IgD-negative memory B cell (primary cell): ENCODE measurements at regions not wholly inside any gene's neighbourhood (a gene's known extent, or its start where the extent isn't known, plus 50 kb on each side); places are given as distances from the start of the nearest gene placed in this dataset.
A peak's percentile ranks its signal among the peaks of the same experiment; 100 is the strongest.

Source experiments
- H3K27ac Mint-ChIP-seq, 3 donors: one replicate each; pipeline ENCODE4 v1.8.0; 2020 to 2022; ENCODE audit warnings: mild to moderate bottlenecking in 3 of 3, mixed read lengths in 3 of 3, moderate library complexity in 1 of 3
- H3K27me3 Mint-ChIP-seq: one replicate; pipeline ENCODE4 v1.8.0; 2021; ENCODE audit warnings: mixed read lengths
- H3K36me3 Mint-ChIP-seq: one replicate; pipeline ENCODE4 v1.8.0; 2020; ENCODE audit warnings: mild to moderate bottlenecking, mixed read lengths
- H3K4me1 Mint-ChIP-seq, 3 donors: one replicate each; pipeline ENCODE4 v1.8.0; 2020 to 2022; ENCODE audit warnings: mixed read lengths in 3 of 3, mild to moderate bottlenecking in 1 of 3
- H3K4me3 Mint-ChIP-seq, 4 donors: one replicate each; pipeline ENCODE4 v1.8.0; 2020 to 2022; ENCODE audit warnings: mild to moderate bottlenecking in 4 of 4, mixed read lengths in 4 of 4, moderate library complexity in 3 of 4
- H3K9me3 Mint-ChIP-seq, 3 donors: one replicate each; pipeline ENCODE4 v1.8.0; 2020 to 2021; ENCODE audit warnings: mixed read lengths in 3 of 3, mild to moderate bottlenecking in 1 of 3

DNA sequence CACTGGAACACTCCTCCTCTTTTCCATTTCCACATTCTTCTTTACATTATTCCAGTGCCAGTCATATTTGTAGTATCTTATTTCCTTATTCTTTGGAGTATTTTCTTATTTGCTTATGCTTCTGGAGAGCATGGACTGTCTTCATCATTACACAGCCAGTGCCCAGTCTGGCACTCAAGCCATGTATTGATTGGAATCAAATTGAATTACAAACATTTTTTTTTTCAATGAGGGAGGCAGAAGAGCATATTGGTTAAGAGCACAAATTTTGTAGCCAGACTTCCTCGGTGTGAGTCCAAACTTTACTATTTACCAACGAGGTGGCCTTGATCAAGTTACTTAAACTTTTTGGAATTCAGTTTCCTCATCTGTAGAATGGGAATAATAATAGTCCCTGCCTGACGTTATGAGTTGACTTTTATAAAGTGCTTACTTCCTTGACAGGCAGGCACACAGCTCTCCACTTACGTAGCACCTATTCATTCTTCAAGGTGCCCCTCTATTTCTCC, 186.6 kb upstream of the BCL6 start:
- Mint-ChIP-seq H3K4me1 (peaks cover 28 to 31% (median 28%) of the 10 kb centered on the region in 3 donors), H3K9me3 (no peaks in the 10 kb centered on the region), H3K4me3 (no peak overlapping the region), H3K27me3 (peaks cover 44% of the 10 kb centered on the region), H3K27ac (no peak overlapping the region), H3K36me3 (no peaks in the 10 kb centered on the region)

- Mint-ChIP-seq H3K27me3 (peaks cover 45% of the 10 kb centered on the region), H3K4me1 (peaks cover 28 to 30% (median 28%) of the 10 kb centered on the region in 3 donors), H3K4me3 (peak overlapping the region in 1 of 4 donors; percentile 63), H3K27ac (no peak overlapping the region), H3K9me3 (no peaks in the 10 kb centered on the region), H3K36me3 (no peaks in the 10 kb centered on the region)
Measured at GRCh38 chr3:187932530-187932929, 187.3 kb upstream of the BCL6 start.

DNA sequence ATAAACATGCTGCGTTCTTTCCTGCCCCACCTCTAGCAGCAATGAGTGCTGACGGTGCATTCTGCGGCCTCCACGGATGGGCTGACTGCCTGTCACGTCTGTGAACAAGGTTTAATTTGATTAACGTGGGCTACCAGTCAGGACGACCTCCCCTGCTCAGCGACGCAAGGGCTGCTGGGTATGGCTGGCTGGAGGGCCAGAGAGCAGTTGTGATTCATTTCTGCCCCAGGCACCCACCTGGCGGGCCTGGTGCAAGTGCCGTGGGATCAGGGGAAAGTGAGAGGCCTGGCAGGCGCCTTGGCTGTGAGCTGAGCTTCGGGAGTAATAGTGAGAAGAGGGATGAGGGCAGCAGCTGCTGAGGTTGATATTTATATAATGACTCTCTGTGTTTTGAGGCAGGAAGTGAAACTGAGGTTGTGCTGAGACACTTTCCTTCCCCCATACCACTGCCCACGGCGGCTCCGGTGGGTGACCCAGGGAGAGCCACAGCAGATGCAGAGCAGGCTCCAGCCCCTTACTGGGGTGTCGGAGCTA, 190.4 kb upstream of the BCL6 start:
- no peaks in the 10 kb centered on the region for H3K36me3 Mint-ChIP-seq
- peak overlapping the region in 3 of 4 donors; percentile 49 to 89 (median 69) for H3K4me3 Mint-ChIP-seq
- peak overlapping the region; percentile 59 to 88 (median 86) for H3K27ac Mint-ChIP-seq
- H3K4me1 Mint-ChIP-seq = peaks cover 28 to 30% (median 28%) of the 10 kb centered on the region in 3 donors
- H3K27me3 Mint-ChIP-seq = peaks cover 61% of the 10 kb centered on the region
- no peaks in the 10 kb centered on the region for H3K9me3 Mint-ChIP-seq

DNA sequence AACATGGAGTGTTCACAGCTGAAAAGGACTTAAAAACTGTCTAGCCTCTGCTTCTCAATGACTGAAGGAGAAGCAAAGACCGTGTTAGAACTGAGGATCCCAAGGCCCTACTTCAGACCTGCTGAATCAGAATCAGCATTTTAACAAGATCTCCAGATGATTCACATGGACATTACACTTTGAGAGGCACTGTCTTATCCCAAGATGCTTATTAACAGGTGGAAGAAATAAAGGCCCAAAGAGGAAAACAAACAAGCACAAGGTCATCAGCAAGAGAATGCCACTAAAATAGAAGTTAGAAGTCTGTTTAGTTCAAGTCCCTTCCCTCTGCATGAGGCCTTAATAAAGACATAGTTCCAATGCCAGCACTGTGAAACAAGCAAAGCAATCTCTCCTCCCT, 191.4 kb upstream of the BCL6 start:
- Mint-ChIP-seq H3K4me1 (peaks cover 25 to 28% (median 28%) of the 10 kb centered on the region in 3 donors), H3K9me3 (no peaks in the 10 kb centered on the region), H3K36me3 (no peaks in the 10 kb centered on the region), H3K4me3 (peak overlapping the region in 1 of 4 donors; percentile 69), H3K27me3 (peaks cover 56% of the 10 kb centered on the region), H3K27ac (peak overlapping the region in 1 of 3 donors; percentile 78)

GRCh38 chr3:187939891-187940290, 194.6 kb upstream of the BCL6 start:
- Mint-ChIP-seq H3K27ac (no peak overlapping the region), H3K4me1 (peaks cover 16 to 18% (median 17%) of the 10 kb centered on the region in 3 donors), H3K9me3 (no peaks in the 10 kb centered on the region), H3K36me3 (no peaks in the 10 kb centered on the region), H3K4me3 (no peak overlapping the region), H3K27me3 (peaks cover 38% of the 10 kb centered on the region)

DNA sequence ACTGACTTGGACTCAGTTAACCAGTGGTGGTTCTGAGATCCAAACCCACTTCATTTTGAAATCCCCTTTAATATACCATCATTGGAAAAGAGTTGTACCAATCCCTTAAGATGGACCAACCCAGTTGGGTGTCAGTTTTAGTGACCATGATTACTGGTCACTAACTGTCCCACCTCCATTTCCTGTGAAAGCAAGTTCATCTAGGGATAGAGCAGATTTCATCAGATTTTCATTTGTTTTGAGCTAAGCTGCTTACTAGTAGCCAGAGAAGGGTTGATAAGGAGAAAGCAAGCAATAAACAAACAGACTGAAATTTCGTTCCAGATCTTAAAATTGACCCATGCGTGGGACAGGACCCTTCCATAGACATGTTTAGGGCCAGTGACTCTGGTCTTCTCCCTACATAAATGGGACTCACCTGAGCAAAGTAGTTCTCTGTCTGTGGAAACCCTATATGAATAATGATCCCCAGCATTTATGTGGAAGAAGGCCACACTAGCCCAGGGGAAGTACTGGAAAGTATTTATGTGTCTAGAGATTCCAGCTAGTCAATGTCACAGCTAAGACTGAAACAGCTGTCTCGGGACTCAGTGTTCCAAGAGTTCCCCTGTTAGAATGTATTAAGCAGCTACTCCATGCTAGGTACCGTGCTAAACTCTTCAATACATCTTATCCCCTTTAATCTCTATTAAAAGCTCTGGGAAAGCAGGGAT, 196.0 kb upstream of the BCL6 start:
- no peak overlapping the region for H3K27ac Mint-ChIP-seq
- no peak overlapping the region for H3K4me3 Mint-ChIP-seq
- peaks cover 34% of the 10 kb centered on the region for H3K27me3 Mint-ChIP-seq
- no peaks in the 10 kb centered on the region for H3K36me3 Mint-ChIP-seq
- peaks cover 5 to 8% (median 6%) of the 10 kb centered on the region in 3 donors for H3K4me1 Mint-ChIP-seq
- H3K9me3 Mint-ChIP-seq = no peaks in the 10 kb centered on the region

DNA sequence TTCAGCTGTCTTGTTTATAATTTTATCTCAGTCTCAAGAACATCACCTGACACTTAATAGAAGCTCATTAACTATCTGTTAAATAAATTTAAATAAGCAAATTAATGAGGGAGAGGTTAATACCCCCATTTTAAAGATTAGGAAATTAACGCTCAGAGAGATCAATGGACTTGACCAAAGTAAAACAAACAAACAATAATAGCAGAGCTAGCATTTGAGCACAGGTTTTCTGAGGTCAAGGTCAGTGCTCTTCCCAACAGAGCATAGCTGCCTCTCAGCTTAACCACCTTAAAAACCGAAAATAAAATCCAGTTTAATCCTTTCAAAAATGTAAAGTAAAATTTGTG, 196.6 kb upstream of the BCL6 start:
- Mint-ChIP-seq H3K4me3 (no peak overlapping the region), H3K4me1 (peaks cover 5 to 7% (median 6%) of the 10 kb centered on the region in 3 donors), H3K27ac (no peak overlapping the region), H3K9me3 (no peaks in the 10 kb centered on the region), H3K27me3 (peaks cover 36% of the 10 kb centered on the region), H3K36me3 (no peaks in the 10 kb centered on the region)

- Mint-ChIP-seq H3K4me1 (peaks cover 5 to 11% (median 6%) of the 10 kb centered on the region in 3 donors), H3K27me3 (peaks cover 35% of the 10 kb centered on the region), H3K4me3 (no peak overlapping the region), H3K9me3 (no peaks in the 10 kb centered on the region), H3K36me3 (no peaks in the 10 kb centered on the region), H3K27ac (no peak overlapping the region)
Measured at GRCh38 chr3:187942658-187943241, 197.5 kb upstream of the BCL6 start.

GRCh38 chr3:187943677-187944389, 198.6 kb upstream of the BCL6 start:
- no peak overlapping the region for H3K27ac Mint-ChIP-seq
- peaks cover 30% of the 10 kb centered on the region for H3K27me3 Mint-ChIP-seq
- H3K4me3 Mint-ChIP-seq = no peak overlapping the region
- peaks cover 5 to 11% (median 6%) of the 10 kb centered on the region in 3 donors for H3K4me1 Mint-ChIP-seq
- H3K9me3 Mint-ChIP-seq = no peaks in the 10 kb centered on the region
- no peaks in the 10 kb centered on the region for H3K36me3 Mint-ChIP-seq

DNA sequence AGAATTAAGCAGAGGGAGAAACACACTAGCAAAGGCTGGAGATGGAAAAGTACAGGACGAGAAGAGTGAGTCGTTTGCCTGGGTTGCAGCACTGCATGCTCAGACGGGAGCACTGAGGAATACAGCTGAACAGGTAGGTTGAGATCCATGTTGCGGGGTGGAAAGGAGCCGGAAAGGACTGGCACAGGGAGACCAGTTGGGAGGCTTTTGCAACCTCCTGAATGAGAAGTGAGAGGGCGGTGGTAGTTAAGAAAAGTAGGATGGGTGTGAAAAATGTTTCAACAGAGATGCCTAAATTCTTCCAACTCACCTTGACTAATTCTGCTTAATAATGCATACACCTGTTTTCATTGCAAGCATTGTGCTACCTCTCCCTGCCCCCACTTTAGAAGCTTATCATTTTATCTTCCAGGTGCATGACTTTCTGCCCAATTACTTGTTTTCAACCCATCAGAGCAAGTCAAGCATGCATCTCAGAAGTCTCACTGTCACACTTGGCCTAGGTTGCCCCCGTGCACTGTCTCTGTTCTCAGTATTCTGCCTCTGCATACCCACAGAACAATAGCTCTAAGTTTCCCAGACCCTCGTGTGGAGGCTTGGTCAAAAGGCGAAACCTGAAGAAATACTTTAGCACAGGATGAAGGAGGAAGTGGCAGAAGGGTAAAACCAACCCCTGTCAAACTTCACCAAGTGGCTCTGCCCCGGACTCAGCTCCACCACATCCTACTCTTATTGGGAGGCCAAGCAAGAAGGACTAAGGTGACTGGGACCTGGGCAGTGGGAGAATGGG, 199.3 kb upstream of the BCL6 start:
- peaks cover 28% of the 10 kb centered on the region for H3K27me3 Mint-ChIP-seq
- H3K4me1 Mint-ChIP-seq = peaks cover 5 to 11% (median 6%) of the 10 kb centered on the region in 3 donors
- no peak overlapping the region for H3K27ac Mint-ChIP-seq
- H3K9me3 Mint-ChIP-seq = no peaks in the 10 kb centered on the region
- no peak overlapping the region for H3K4me3 Mint-ChIP-seq
- H3K36me3 Mint-ChIP-seq = no peaks in the 10 kb centered on the region

DNA sequence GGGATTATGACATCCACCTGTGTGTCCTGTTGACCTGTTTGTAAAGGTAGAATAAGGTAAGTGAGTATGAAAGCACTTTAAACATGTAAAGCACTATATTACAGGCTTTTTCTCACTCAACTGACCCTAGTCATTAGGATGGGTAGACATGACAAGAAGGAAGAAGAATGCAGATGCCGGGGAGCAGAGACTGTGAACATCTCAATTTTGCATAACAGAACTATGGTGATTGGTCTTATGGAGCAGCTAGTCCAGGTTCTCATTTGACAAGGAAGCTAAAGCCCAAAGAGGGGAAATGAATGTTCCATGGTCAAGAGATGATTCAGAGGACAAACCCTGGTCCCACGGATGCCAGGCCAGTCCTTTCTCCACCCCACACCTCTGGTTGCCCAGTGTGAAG, 200.1 kb upstream of the BCL6 start:
- Mint-ChIP-seq H3K36me3 (no peaks in the 10 kb centered on the region), H3K27me3 (peaks cover 23% of the 10 kb centered on the region), H3K4me3 (no peak overlapping the region), H3K9me3 (no peaks in the 10 kb centered on the region), H3K27ac (no peak overlapping the region), H3K4me1 (peaks cover 6 to 14% (median 7%) of the 10 kb centered on the region in 3 donors)

GRCh38 chr3:187946163-187946691, 201.0 kb upstream of the BCL6 start:
- H3K27ac Mint-ChIP-seq = no peak overlapping the region
- no peaks in the 10 kb centered on the region for H3K36me3 Mint-ChIP-seq
- peaks cover 6 to 20% (median 7%) of the 10 kb centered on the region in 3 donors for H3K4me1 Mint-ChIP-seq
- no peak overlapping the region for H3K4me3 Mint-ChIP-seq
- H3K9me3 Mint-ChIP-seq = no peaks in the 10 kb centered on the region
- H3K27me3 Mint-ChIP-seq = peaks cover 24% of the 10 kb centered on the region

GRCh38 chr3:187946981-187947380, 201.7 kb upstream of the BCL6 start:
- no peak overlapping the region for H3K27ac Mint-ChIP-seq

DNA sequence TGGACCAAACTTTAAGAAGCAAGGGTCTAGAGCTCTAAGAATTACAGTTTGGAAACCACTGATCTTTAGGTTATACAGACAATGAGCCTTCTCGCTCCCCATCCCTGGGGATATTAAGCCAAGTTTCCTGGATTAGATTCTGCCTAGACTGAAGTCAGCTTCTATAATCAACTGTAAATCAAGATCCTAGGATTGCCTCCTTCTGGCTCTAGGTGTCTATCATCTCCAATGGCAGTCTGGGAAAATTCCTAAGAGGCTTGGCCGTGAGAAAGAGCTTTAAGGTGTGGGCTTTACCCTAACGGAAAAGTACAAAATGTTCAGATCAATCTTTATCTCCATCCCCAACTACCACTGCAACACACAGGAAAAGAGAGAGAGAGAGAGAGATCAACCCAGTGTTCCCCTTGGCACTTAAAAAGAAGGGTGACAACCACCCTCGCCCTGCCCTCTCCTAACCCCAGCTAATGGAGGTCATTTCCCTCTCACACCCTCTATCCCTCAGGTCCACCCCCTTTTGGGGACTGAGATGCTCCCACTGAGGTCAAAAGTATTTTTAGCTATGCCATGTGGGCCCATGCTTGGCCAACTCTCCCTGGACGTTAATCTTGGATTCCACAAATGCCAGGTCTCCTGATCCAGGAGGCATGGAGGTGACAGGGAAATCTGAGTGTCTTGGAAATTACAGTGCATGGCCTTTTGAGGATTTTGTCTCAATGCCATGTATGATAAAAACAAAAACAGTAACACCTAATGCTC, 202.8 kb upstream of the BCL6 start:
- H3K36me3 Mint-ChIP-seq = no peaks in the 10 kb centered on the region
- H3K27me3 Mint-ChIP-seq = peaks cover 24% of the 10 kb centered on the region
- H3K9me3 Mint-ChIP-seq = no peaks in the 10 kb centered on the region
- no peak overlapping the region for H3K4me3 Mint-ChIP-seq
- peak overlapping the region in 1 of 3 donors; percentile 64 for H3K27ac Mint-ChIP-seq
- H3K4me1 Mint-ChIP-seq = peaks cover 9 to 29% (median 14%) of the 10 kb centered on the region in 3 donors

More at GRCh38 chr3:187946981-187947380, 201.7 kb upstream of the BCL6 start:
- H3K27me3 Mint-ChIP-seq = peaks cover 24% of the 10 kb centered on the region
- H3K9me3 Mint-ChIP-seq = no peaks in the 10 kb centered on the region
- peak overlapping the region in 2 of 4 donors; percentile 10 to 35 for H3K4me3 Mint-ChIP-seq
- no peaks in the 10 kb centered on the region for H3K36me3 Mint-ChIP-seq
- peaks cover 11 to 27% (median 11%) of the 10 kb centered on the region in 3 donors for H3K4me1 Mint-ChIP-seq
